ENCODE measurements at regions not wholly inside any gene's neighbourhood (a gene's known extent, or its start where the extent isn't known, plus 50 kb on each side); places are given as distances from the start of the nearest gene placed in this dataset.

GRCh38 chr6:169343886-169344749 is 90.5 kb upstream of the THBS2 start:
- Mint-ChIP-seq H3K4me3 (ENCODE audit: unreplicated experiment) (no peak overlapping the region), H3K27me3 (ENCODE audit: insufficient read depth, unreplicated experiment) (no peaks in the 10 kb centered on the region), H3K9me3 (ENCODE audit: unreplicated experiment) (peaks cover under 1% of the 10 kb centered on the region), H3K36me3 (ENCODE audit: insufficient read depth, unreplicated experiment) (no peaks in the 10 kb centered on the region), H3K4me1 (ENCODE audit: low read depth, unreplicated experiment) (no peaks in the 10 kb centered on the region), H3K27ac (ENCODE audit: unreplicated experiment) (no peak overlapping the region)
- Histone ChIP-seq H3K4me3 (ENCODE audit: low read depth, low read length) (no peak overlapping the region), H3K27me3 (replicated peaks; ENCODE audit: control insufficient read depth, insufficient read depth, low read length) (no peaks in the 10 kb centered on the region), H3K4me1 (0 out of 2 replicates have a peak, but pooled peaks cover 4% of the 10 kb centered on the region), H3K9me3 (no peaks in the 10 kb centered on the region), H3K36me3 (ENCODE audit: control insufficient read depth, insufficient read depth, low read length) (no peaks in the 10 kb centered on the region)
- intact Hi-C loops (cut with micrococcal nuclease; ENCODE audit: unreplicated experiment), result no loop called here
- ChIA-PET CTCF (no interaction called here), POLR2A (no interaction called here)
- TF ChIP-seq, protein P1, sequence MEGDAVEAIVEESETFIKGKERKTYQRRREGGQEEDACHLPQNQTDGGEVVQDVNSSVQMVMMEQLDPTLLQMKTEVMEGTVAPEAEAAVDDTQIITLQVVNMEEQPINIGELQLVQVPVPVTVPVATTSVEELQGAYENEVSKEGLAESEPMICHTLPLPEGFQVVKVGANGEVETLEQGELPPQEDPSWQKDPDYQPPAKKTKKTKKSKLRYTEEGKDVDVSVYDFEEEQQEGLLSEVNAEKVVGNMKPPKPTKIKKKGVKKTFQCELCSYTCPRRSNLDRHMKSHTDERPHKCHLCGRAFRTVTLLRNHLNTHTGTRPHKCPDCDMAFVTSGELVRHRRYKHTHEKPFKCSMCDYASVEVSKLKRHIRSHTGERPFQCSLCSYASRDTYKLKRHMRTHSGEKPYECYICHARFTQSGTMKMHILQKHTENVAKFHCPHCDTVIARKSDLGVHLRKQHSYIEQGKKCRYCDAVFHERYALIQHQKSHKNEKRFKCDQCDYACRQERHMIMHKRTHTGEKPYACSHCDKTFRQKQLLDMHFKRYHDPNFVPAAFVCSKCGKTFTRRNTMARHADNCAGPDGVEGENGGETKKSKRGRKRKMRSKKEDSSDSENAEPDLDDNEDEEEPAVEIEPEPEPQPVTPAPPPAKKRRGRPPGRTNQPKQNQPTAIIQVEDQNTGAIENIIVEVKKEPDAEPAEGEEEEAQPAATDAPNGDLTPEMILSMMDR (IDR thresholded peaks at IDR 0.05; ENCODE audit: insufficient read depth in 1 of 2, low read depth in 1 of 2, low read length in 1 of 2, severe bottlenecking in 1 of 2, unreplicated experiment in 1 of 2), result no peak
- no peak for DNase-seq
- no TSS peak for BruUV-seq (replicated peaks)

GRCh38 chr6:169342710-169343109 is 89.1 kb upstream of the THBS2 start:
- intact Hi-C loops (cut with micrococcal nuclease; ENCODE audit: unreplicated experiment), result no loop called here
- BruUV-seq (replicated peaks), result no TSS peak
- Histone ChIP-seq H3K36me3 (ENCODE audit: control insufficient read depth, insufficient read depth, low read length) (no peaks in the 10 kb centered on the region), H3K4me3 (ENCODE audit: low read depth, low read length) (no peak overlapping the region), H3K9me3 (no peaks in the 10 kb centered on the region), H3K4me1 (0 out of 2 replicates have a peak, but pooled peaks cover 4% of the 10 kb centered on the region), H3K27me3 (replicated peaks; ENCODE audit: control insufficient read depth, insufficient read depth, low read length) (no peaks in the 10 kb centered on the region)
- TF ChIP-seq, protein P1 (IDR thresholded peaks at IDR 0.05; ENCODE audit: insufficient read depth in 1 of 2, low read depth in 1 of 2, low read length in 1 of 2, severe bottlenecking in 1 of 2, unreplicated experiment in 1 of 2), result no peak
- H3K4me1 Mint-ChIP-seq (ENCODE audit: low read depth, unreplicated experiment), result no peaks in the 10 kb centered on the region
- no peak overlapping the region for H3K4me3 Mint-ChIP-seq (ENCODE audit: unreplicated experiment)
- DNase-seq, result no peak
- no peak overlapping the region for H3K27ac Mint-ChIP-seq (ENCODE audit: unreplicated experiment)
- POLR2A ChIA-PET, result no interaction called here
- no peaks in the 10 kb centered on the region for H3K9me3 Mint-ChIP-seq (ENCODE audit: unreplicated experiment)
- H3K36me3 Mint-ChIP-seq (ENCODE audit: insufficient read depth, unreplicated experiment), result no peaks in the 10 kb centered on the region
- CTCF ChIA-PET, result interaction anchor here (0.6 kb wide), 1 partner anchor 61 kb away, joined by 3 read pairs; no protein-coding TSS in a partner anchor
- H3K27me3 Mint-ChIP-seq (ENCODE audit: insufficient read depth, unreplicated experiment), result no peaks in the 10 kb centered on the region

GRCh38 chr6:169341706-169342105 is 88.1 kb upstream of the THBS2 start:
- TF ChIP-seq, protein P1 (IDR thresholded peaks at IDR 0.05; ENCODE audit: insufficient read depth in 1 of 2, low read depth in 1 of 2, low read length in 1 of 2, severe bottlenecking in 1 of 2, unreplicated experiment in 1 of 2), result no peak
- no peaks in the 10 kb centered on the region for H3K9me3 Mint-ChIP-seq (ENCODE audit: unreplicated experiment)
- H3K4me3 Mint-ChIP-seq (ENCODE audit: unreplicated experiment), result no peak overlapping the region
- intact Hi-C loops (cut with micrococcal nuclease; ENCODE audit: unreplicated experiment), result no loop called here
- H3K4me1 Mint-ChIP-seq (ENCODE audit: low read depth, unreplicated experiment), result no peaks in the 10 kb centered on the region
- H3K36me3 Mint-ChIP-seq (ENCODE audit: insufficient read depth, unreplicated experiment), result no peaks in the 10 kb centered on the region
- H3K9me3 ChIP-seq, result no peaks in the 10 kb centered on the region
- POLR2A ChIA-PET, result no interaction called here
- no peak for DNase-seq
- CTCF ChIA-PET, result no interaction called here
- no peak overlapping the region for H3K4me3 ChIP-seq (ENCODE audit: low read depth, low read length)
- no peaks in the 10 kb centered on the region for H3K27me3 ChIP-seq (replicated peaks; ENCODE audit: control insufficient read depth, insufficient read depth, low read length)
- no peaks in the 10 kb centered on the region for H3K27me3 Mint-ChIP-seq (ENCODE audit: insufficient read depth, unreplicated experiment)
- 0 out of 2 replicates have a peak, but pooled peaks cover 4% of the 10 kb centered on the region for H3K4me1 ChIP-seq
- no peaks in the 10 kb centered on the region for H3K36me3 ChIP-seq (ENCODE audit: control insufficient read depth, insufficient read depth, low read length)
- H3K27ac Mint-ChIP-seq (ENCODE audit: unreplicated experiment), result no peak overlapping the region
- BruUV-seq (replicated peaks), result no TSS peak

All from Caco-2 (cell line).